ENCODE measurements at regions not wholly inside any gene's neighbourhood (a gene's known extent, or its start where the extent isn't known, plus 50 kb on each side); places are given as distances from the start of the nearest gene placed in this dataset.
"Not testable (repeated sequence)": the region's sequence is repeated elsewhere in the genome, so short reads cannot be mapped to it uniquely, and the experiment has no call there.

DNA sequence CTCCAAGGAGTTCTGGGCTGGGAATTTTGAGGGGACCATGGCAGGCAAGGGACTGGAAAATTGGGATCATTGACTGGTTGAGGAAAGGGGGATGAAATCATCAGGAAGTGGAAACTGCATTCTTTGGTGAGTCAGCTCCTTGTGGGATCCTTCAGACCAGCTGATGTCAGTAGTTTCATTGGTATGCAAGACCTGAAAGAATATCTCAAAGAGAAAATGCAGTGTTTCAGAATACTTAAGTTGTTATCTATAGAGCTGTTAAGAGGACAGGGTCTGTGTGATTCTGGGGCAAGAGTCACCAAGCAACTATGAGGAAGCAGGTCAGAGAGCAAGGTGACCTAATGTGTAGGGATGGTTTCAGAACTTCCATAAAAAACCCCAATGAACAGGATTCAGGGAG, 595.9 kb upstream of the AUTS2 start:
- DNase-seq (ENCODE audit: low spot score): no peak

DNA sequence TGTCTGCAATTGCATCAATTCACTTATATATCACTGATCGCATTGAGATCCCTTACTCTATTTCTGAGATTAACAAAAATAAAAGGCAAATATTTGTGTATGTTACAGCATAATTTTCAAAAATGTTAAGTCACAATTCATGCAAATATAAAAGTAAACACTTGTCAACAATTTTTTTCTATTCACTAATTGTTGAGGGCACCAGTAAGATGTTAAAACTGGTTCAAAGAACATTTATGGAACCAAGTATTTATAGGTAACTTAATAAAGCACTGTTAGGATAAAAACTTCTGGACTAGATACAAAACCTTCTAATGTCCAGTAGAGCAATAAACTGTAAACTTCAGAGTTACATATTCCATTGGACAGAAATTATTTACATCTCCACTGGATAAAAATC, 586.1 kb upstream of the AUTS2 start:
- no peak for DNase-seq (ENCODE audit: low spot score)

DNA sequence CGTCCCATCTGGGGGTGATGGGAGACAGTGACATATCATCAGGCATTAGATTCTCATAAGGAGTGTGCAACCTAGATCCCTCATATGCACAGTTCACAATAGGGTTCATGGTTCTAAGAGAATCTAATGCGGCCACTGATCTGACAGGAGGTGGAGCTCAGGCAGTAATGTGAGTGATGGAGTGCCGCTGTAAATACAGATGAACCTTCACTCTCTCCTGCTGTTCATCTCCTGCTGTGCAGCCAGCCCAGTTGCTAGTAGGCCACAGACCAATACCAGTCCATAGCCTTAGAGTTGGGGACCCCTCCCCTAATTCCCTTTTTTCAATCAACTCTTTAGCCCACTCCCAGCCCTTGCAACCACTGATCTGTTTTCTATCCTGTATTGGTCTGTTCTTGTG, 581.1 kb upstream of the AUTS2 start:
- no peak for DNase-seq (ENCODE audit: low spot score)

DNA sequence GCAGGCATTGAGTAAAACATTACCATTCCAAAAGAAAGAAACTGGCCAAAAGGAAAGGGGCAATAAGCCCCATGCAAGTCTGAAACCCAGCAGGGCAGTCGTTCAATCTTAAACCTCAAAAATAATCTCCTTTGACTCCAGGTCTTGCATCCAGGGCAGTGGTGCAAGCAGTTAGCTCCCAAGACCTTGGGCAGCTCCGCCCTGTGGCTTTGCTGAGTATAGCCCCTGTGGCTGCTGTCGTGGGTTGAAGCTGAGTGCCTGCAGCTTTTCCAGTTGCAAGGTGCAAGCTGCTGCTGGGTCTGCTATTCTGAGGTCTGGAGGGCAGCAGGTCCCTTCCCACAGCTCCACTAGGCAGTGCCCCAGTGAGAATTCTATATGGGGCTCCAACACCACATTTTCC, 580.1 kb upstream of the AUTS2 start:
- DNase-seq (ENCODE audit: low spot score): no peak

DNA sequence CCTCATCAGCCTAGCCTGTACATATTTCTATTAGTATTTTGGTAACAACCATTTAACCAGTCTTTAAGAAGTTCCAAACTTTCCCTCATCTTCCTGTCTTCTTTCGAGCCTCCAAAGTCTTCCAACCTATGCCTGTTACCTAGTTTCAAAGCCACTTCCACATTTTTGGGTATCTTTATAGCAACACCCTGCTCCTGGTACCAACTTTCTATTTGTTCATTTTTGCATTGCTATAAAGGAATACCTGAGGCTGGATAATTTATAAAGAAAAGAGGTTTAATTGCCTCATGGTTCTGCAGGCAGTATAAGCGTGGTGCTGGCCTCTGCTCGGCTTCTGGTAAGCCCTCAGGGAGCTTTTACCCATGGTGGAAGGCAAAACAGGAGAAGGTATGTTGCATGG, 578.8 kb upstream of the AUTS2 start:
- no peak for DNase-seq (ENCODE audit: low spot score)

DNA sequence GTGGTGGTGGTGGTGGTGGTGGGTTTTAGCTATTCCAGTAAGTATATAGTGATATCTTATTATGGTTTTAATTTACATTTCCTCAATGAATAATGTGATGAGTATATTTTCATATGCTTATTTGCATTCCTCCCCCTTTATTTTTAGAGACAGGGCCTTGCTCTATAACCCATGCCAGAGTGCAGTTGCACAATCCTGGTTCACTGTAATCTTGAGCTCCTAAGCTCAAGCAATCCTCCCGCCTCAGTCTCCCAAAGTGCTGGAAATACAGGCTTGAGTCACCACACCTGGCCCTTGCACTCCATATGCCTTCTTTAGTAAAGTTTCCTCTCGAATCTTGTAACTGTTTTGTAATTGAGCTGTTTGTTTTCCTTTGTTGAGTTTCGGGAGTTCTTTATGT, 577.7 kb upstream of the AUTS2 start:
- no peak for DNase-seq (ENCODE audit: low spot score)

DNA sequence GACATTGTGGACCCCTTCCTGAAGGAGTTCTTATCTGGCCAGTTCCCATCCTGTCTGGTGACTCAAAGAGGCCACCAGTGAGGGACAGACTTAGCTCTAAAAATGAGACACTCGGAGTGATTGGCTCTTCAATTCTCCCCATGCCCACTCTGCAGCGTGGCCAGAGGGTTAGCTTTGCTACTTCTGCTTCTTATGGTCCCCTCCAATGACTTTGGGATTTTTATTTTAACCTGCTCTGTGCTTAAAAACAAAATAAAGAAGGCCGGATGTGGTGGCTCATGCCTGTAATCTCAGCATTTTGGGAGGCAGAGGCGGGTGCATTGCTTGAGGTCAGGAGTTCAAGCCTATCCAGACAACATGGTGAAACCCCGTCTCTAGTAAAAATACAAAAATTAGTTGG, 573.0 kb upstream of the AUTS2 start:
- no peak for DNase-seq (ENCODE audit: low spot score)

DNA sequence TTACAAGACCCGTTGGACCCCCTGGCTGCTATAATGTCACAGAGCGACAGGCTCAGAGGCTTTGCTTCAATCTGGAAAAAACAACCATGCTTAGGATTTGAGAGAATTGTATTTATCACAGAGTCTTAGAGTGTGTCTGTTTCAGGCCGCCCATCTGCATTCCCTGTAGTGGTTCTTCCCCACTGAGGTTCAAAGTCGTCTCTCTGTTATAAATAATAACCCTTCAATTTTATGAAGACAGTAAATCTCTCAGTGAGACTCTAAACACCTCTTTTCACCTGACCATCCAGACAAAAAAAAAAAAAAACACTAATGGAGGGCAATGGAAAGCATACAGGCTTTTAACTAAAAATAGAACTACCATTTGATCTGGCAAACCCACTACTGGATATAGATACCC, 565.4 kb upstream of the AUTS2 start:
- no peak for DNase-seq (ENCODE audit: low spot score)

DNA sequence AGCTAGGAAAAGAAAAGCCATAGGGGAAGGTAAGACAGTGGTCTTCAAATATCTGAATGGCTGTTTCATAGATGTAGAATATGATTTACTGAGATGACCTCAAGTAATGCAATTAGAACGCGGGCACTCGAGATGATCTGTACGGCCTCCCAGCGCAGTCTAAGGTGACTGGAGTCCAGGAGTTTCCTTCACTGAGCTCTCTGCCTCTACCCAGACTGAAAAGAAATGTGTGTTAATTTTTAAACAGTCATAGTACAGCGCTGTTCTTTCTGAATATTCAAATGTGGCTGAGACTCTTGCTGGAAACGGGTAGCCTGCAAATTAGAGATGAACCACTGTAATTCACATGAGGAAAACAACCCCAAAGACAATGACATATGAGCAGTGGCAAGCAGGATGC, 562.4 kb upstream of the AUTS2 start:
- no peak for DNase-seq (ENCODE audit: low spot score)

DNA sequence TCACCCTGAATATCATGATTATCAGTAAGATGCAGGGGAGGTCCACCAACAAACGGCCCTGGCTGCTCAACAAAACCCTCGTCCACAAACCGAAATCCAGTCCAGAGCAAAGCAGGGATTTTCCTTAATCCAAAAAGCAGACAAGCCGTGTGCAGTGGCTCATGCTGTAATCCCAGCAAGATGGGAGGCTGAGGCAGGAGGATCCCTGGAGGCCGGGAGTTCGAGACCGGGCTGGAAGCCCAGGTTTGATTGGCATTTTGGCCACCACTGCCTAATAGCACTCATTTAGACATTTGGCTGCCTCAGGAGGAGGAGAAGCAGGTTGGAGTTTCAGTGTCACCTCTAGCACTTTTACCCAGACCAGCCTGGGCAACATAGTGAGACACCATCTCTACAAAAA, 562.0 kb upstream of the AUTS2 start:
- DNase-seq (ENCODE audit: low spot score): no peak

DNA sequence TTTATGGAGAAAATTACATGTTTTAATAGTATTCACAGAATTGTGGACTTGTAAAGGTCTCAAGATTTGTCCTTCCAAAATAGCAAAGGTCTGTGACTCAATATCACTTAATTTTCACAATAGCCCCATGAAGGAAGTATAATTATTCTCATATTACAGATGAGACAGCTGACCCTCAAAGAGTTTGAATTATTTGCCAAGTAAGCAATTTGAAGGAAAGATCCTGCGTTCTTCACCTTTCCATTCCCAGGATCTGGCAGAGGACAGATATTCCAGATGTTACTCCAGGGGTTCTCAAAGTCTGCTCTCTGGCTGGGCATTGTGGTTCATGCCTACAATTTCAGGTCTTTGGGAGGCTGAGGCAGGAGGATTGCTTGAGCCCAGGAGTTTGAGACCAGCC, 559.4 kb upstream of the AUTS2 start:
- DNase-seq (ENCODE audit: low spot score): no peak

DNA sequence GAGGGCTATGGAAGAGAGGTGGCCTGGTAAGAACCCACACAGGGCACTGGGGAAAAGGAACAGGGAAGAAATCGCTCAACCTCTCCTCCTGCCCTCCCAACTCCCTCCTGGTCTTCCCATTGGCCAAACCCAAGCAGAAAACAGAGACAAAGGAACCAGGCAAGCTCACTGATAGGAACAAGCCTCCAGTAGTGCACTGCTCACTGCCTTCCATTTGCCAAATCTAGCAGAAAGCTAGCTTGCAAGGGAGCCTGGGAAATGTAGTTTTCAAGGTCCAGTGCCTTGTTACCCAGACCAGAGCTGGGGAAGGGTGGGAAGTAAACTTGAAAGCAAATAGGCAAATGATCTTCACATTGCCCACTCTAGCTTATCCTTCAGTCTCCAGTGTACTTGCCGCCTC, 556.1 kb upstream of the AUTS2 start:
- no peak for DNase-seq (ENCODE audit: low spot score)

DNA sequence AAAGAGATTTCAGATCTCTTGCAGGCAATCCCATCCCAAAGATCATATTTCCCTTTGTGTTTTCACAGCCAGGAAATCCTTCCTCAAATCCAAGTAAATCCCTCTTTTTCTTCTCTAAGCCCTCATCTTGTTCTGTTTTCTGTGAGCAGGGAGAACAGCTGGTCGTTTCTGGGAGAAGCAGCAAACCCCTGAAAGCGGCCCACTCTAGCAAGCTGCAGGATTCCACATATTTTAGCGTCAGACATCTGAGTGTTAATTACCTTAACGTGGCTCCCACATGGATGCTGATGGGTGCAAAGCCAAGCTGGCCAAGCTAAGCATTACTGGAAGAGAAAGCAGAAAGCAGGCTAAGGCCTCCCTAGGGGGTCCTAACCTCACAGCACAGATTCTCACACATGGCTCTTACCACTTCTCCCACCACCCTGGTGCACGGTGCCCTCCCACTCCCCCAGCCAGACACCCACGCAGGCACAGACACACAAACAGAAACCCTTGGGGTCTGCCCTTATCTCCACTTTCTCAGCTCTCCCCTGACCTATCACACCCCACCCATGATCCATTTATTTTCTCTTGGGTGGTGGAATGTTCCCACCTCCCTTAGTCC, 551.0 kb upstream of the AUTS2 start:
- no peak for DNase-seq (ENCODE audit: low spot score)

DNA sequence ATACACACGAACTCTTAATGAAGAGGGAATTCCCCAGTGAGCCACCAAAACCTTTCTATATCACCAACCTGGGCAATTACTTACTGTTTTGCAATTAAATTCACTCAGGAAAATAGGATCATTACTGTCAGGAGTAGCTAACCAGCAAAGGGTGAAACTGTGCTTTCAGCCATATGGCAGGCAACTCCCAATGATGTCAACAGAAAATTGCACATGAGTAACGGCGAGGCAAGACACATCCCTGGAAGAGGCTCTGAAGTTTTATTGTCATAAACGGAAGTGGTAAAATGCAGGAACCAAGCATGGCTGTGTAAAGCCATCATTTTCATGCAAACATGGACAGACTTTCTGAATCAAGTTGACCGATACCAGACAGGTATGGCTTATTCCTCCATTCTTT, 548.9 kb upstream of the AUTS2 start:
- no peak for DNase-seq (ENCODE audit: low spot score)

DNA sequence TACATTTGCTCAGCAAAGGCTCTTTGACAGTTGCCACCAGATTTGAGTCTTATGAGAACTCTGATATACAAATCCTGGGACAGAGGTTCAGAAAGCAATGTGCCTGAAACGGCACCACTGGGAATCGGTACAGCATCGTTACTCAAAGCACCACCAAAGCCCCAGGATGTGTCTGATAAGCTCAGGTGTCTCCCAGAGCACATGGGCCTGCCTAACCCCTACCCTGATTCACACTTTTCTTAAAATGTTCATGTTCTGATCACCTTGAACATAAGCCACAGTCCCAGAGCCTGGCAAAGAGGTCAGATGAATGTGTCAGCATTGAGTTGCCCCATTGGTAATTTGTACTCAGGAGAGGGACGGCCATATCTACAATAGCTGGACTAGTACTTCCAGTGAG, 545.8 kb upstream of the AUTS2 start:
- no peak for DNase-seq (ENCODE audit: low spot score)

DNA sequence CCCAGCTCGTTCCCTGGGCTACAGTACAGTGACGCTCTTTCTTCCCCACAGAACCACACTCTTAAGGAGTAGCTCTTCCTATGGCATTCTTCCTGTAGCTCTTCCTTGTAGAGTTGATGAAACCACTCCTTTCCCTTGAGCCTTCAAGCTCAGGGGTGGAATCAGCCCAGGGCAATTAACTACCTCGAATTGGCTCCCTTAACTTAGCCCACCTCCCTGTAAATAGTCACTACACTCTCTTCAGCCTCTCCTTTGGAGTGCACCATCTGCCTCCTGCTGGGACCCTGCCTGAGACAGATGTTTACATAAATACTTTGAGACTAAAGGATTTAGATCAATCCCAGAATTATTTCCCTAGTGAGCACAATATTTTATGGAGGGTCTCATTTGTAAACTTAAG, 537.8 kb upstream of the AUTS2 start:
- DNase-seq (ENCODE audit: low spot score): no peak

DNA sequence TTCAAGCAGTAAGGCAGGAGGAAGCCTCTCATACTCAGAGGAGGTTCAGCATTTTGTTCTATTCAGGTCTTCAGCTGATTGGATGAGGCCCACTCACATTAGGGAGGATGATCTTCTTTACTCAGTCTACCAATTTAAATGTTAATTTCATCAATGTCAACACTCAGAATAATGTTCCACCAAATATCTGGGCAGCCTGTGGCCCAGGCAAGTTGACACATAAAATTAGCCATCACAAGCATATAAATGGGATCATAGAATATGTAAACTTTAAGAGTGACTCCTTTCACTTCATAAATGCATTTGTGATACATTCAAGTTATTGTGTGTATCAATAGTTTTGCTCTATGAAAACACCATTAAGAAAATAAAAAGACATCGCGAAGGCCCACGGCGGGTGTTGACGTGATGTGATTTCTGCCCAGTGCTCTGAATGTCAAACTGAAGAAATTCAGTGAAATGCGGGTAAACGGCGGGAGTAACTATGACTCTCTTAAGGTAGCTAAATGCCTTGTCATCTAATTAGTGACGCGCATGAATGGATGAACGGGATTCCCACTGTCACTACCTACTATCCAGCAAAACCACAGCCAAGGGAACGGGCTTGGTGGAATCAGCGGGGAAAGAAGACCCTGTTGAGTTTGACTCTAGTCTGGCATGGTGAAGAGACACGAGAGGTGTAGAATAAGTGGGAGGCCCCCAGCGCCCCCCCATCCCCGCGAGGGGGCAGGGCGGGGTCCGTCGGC, 536.1 kb upstream of the AUTS2 start:
- no peak for DNase-seq (ENCODE audit: low spot score)

DNA sequence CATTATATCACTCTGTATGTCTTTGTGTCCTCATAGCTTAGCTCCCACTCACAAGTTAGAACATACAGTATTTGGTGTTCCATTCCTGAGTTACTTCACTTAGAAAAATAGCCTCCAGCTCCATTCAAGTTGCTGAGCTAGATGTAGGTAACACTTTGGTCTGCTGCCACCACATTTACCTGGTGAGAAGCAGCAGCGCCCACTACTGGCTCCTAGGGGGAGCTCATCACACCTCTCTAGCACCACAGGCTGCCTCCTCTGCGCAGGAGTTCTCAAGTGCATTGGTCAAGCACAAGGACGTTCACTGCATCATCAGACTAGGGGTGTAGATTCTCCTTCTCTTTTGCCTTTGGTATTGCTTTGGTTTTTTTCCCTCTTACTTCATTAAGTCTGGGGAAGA, 530.9 kb upstream of the AUTS2 start:
- DNase-seq (ENCODE audit: low spot score): no peak

DNA sequence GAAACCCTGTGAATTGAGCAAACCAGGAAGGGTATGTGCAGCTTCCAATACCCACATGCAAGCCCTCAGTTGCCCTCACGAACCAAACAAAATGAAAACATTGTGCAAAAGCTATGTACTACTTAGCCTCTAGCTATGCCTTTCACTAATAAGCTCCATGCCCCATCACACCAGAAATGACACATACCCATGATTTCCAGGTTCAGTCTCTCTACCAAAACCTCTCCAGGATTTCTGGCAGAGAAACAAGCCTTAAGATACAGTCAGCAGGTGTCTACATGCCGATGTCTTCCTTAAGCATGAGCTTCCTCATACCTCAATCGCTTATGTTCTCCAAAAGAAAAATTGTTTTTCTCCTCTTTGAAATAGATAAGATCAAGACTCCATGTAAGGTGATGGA, 527.8 kb upstream of the AUTS2 start:
- DNase-seq (ENCODE audit: low spot score): no peak

DNA sequence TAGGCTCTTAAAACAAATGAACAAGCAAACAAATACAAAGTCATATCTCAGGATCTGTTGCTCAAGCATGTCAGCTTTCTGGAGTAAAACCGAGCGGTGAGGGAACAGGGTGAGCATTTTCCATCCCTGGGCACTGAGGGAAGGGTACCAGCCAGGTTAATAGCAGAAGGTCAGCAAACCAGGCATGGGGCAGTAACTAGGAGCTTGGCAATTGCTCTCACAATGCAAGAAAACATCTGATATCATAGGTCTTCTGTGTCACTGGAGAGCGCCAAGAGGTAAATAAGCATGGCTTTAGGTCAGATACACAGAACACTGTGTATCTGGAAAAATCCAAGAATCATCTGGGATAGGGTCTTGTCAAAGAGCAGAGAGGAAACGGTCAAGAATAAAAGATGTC, 521.7 kb upstream of the AUTS2 start:
- DNase-seq (ENCODE audit: low spot score): no peak

DNA sequence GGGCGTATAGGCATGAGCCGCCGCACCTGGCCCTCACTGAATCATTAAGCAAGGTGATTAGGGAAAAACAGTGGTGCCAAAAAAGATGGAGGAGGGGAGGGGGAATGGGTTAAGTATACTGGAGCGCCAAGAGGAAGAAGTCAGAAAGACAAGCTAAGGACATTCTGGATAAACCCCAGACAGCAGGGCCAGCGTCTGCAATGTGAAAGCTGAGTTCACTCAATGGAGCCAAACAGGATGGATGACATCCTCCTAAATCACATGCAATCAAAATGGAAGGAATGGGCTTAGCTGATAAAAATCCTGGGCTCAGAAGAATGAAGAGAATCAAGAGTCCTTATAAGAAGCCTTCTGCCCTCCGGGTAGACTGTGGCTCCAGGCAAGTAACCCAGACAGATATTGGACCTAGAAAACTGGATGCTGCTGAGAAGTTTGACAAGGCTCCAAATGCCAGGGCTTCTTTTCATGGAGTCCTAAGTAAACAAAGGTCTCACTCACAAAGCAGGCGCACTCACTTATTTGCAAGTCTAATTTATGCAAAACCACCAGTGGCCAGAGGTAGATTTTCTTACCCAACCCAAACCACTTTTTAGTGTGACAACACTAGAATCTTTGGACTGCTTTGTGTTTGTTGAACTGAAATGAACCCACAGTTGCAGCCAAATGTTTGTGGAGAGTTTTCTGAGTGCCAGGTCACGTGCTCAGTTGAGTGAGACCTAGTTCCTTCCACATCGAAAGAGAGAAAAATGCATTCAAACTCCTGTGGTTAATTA, 519.1 kb upstream of the AUTS2 start:
- DNase-seq (ENCODE audit: low spot score): no peak

DNA sequence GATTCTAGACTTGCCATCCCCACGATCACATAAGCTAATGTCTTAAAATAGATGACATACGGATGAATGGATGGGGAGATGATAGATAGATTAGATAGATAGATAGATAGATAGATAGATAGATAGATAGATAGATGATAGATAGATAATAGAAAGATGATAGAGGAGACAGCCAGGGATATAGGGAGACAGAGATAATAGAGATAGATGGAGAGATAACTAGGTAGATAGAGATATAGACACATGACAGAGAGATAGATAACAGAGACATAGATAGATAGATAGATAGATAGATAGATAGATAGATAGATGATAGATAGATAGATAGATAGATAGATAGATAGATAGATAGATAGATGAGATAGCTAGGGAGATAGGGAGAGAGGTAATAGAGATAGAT, 511.0 kb upstream of the AUTS2 start:
- not testable (repeated sequence) for DNase-seq (ENCODE audit: low spot score)

DNA sequence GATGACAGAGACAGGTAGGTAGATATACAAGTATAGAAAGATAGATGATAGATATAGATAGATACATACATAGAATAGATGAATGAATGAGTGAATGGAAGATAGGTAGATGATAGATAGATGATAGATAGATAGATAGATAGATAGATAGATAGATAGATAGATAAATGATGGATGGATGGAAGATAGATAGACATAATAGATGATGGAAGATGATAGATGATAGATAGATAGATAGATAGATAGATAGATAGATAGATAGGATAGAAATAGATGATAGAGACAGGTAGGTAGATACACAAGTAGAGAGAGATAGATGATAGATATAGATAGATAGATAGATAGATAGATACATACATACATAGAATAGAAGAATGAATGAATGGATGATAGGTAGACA, 510.1 kb upstream of the AUTS2 start:
- DNase-seq (ENCODE audit: low spot score): no peak

DNA sequence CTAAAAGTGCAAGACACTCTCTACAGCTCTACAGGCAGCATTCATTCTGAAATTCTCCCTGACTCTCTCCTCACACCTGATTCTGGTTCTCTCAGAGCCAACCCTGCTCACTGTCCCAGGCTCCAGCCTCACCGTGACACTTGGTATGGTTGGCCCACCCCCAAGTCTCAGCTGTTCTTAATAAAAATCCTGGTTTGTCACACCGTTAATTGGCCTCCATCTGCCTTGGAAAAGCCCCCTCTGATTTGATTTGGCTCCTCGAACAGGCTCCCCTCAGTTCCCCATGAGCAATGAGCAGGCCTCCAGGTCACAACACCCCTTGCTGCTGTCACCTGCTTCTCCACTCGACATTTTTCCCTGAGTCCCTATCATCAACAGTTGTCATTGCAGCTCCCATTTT, 507.3 kb upstream of the AUTS2 start:
- DNase-seq (ENCODE audit: low spot score): no peak

Data from AG08396 (cell line).